ENCODE measurements at regions not wholly inside any gene's neighbourhood (a gene's known extent, or its start where the extent isn't known, plus 50 kb on each side); places are given as distances from the start of the nearest gene placed in this dataset.

- TF ChIP-seq GTF2F1 (IDR thresholded peaks at IDR 0.05; ENCODE audit: borderline replicate concordance, low read depth, low read length) (no peak), SIRT6 (IDR thresholded peaks at IDR 0.05; ENCODE audit: low read length) (no peak), BACH1 (IDR thresholded peaks at IDR 0.05; ENCODE audit: low read length) (no peak)
Measured at GRCh38 chr9:78808048-78808447, 511.1 kb downstream of the PSAT1 start (continued).
